GM12878 (cell line): ENCODE measurements at regions not wholly inside any gene's neighbourhood (a gene's known extent, or its start where the extent isn't known, plus 50 kb on each side); places are given as distances from the start of the nearest gene placed in this dataset.

Experiments
- BCL11A ChIP-seq: IDR thresholded peaks from 2 replicates; pipeline ENCODE4 v1.6.1; 2011; ENCODE audit warnings: low read depth, low read length
- BMI1 ChIP-seq: fragments of 450-650 bp; IDR thresholded peaks from 2 replicates; pipeline ENCODE4 v1.6.1; 2016; ENCODE audit warnings: mild to moderate bottlenecking, moderate library complexity, borderline replicate concordance
- EGR1 ChIP-seq, 2 experiments: IDR thresholded peaks; 1 replicate in 1 of 2; 2 replicates in 1 of 2; pipeline ENCODE4 v1.6.1; 2011 to 2012; ENCODE audit warnings: low read depth in 2 of 2, low read length in 2 of 2, borderline replicate concordance in 1 of 2, mild to moderate bottlenecking in 1 of 2, moderate library complexity in 1 of 2
- HDAC2 ChIP-seq: fragments of 200-600 bp; sonication (generic); IDR thresholded peaks from 2 replicates; pipeline ENCODE4 v1.6.1; 2017
- POLR2AphosphoS2 ChIP-seq: IDR thresholded peaks from 2 replicates; pipeline ENCODE4 v1.6.1; 2011; ENCODE audit warnings: low read depth, mild to moderate bottlenecking, low read length, improper control_type of control experiment, moderate library complexity
- ZSCAN29 ChIP-seq: fragments of 450-650 bp; IDR thresholded peaks from 2 replicates; pipeline ENCODE4 v1.6.1; 2017; ENCODE audit warnings: mild to moderate bottlenecking, moderate library complexity
- TF ChIP-seq, protein P1 (sequence below): IDR thresholded peaks from 2 replicates; pipeline ENCODE4 v1.6.1; 2012; ENCODE audit warnings: improper control_type of control experiment, low read depth, low read length; ENCODE audit not compliant: insufficient replicate concordance
- TF ChIP-seq, protein P2 (sequence below): fragments of 450-650 bp; IDR thresholded peaks from 2 replicates; pipeline ENCODE4 v1.6.1; 2016; ENCODE audit warnings: mild to moderate bottlenecking
- TF ChIP-seq, protein P3 (sequence below), 3 experiments: IDR thresholded peaks in 2 of 3; conservative IDR thresholded peaks in 1 of 3; 2 replicates each; pipeline ENCODE4 v1.5.1; 2011; ENCODE audit warnings: low read depth in 3 of 3, low read length in 3 of 3, mild to moderate bottlenecking in 3 of 3, control low read depth in 2 of 3, moderate library complexity in 2 of 3, inconsistent platforms in 1 of 3, mixed read lengths in 1 of 3; ENCODE audit not compliant: control insufficient read depth in 2 of 3, insufficient read depth in 1 of 3; ENCODE audit errors: extremely low read depth in 1 of 3
- TF ChIP-seq, protein P4 (sequence below): IDR thresholded peaks from 2 replicates; pipeline ENCODE4 v1.6.1; 2011; ENCODE audit warnings: borderline replicate concordance, low read depth, mild to moderate bottlenecking, moderate library complexity, low read length; ENCODE audit not compliant: insufficient read depth, poor library complexity, severe bottlenecking
- TF ChIP-seq, protein P5 (sequence below): fragments of 450-650 bp; IDR thresholded peaks from 2 replicates; pipeline ENCODE4 v1.6.1; 2017; ENCODE audit warnings: mild to moderate bottlenecking, low read depth, inconsistent platforms; ENCODE audit not compliant: poor library complexity, severe bottlenecking

DNA sequence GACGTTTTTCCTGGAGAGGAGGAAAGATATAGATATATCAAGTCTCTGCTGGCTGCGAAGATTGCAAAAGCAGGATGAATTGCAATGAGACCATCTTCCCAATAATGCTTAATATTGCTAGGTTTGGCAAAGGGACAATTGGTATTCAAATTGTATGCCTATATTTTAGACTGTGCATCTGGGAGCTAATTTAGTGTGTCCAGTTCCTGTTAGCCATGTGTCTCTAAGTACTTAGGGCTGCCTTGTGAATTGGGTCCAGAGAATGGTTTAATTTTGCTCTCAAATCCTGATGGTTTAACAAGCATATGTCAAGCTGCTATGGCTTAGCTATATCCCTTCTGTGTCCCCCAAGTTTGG, 97.6 kb upstream of the ZNF366 start (continued):
- TF ChIP-seq, protein P1, sequence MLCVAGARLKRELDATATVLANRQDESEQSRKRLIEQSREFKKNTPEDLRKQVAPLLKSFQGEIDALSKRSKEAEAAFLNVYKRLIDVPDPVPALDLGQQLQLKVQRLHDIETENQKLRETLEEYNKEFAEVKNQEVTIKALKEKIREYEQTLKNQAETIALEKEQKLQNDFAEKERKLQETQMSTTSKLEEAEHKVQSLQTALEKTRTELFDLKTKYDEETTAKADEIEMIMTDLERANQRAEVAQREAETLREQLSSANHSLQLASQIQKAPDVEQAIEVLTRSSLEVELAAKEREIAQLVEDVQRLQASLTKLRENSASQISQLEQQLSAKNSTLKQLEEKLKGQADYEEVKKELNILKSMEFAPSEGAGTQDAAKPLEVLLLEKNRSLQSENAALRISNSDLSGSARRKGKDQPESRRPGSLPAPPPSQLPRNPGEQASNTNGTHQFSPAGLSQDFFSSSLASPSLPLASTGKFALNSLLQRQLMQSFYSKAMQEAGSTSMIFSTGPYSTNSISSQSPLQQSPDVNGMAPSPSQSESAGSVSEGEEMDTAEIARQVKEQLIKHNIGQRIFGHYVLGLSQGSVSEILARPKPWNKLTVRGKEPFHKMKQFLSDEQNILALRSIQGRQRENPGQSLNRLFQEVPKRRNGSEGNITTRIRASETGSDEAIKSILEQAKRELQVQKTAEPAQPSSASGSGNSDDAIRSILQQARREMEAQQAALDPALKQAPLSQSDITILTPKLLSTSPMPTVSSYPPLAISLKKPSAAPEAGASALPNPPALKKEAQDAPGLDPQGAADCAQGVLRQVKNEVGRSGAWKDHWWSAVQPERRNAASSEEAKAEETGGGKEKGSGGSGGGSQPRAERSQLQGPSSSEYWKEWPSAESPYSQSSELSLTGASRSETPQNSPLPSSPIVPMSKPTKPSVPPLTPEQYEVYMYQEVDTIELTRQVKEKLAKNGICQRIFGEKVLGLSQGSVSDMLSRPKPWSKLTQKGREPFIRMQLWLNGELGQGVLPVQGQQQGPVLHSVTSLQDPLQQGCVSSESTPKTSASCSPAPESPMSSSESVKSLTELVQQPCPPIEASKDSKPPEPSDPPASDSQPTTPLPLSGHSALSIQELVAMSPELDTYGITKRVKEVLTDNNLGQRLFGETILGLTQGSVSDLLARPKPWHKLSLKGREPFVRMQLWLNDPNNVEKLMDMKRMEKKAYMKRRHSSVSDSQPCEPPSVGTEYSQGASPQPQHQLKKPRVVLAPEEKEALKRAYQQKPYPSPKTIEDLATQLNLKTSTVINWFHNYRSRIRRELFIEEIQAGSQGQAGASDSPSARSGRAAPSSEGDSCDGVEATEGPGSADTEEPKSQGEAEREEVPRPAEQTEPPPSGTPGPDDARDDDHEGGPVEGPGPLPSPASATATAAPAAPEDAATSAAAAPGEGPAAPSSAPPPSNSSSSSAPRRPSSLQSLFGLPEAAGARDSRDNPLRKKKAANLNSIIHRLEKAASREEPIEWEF: no peak
- TF ChIP-seq ZSCAN29: no peak
- no peak for TF ChIP-seq BCL11A
- TF ChIP-seq, protein P2, sequence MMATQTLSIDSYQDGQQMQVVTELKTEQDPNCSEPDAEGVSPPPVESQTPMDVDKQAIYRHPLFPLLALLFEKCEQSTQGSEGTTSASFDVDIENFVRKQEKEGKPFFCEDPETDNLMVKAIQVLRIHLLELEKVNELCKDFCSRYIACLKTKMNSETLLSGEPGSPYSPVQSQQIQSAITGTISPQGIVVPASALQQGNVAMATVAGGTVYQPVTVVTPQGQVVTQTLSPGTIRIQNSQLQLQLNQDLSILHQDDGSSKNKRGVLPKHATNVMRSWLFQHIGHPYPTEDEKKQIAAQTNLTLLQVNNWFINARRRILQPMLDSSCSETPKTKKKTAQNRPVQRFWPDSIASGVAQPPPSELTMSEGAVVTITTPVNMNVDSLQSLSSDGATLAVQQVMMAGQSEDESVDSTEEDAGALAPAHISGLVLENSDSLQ: no peak
- TF ChIP-seq HDAC2: no peak
- TF ChIP-seq EGR1 (IDR thresholded peaks at IDR 0.05; ENCODE audit: borderline replicate concordance in 1 of 2, low read depth in 2 of 2, low read length in 2 of 2): no peak
- TF ChIP-seq, protein P3, sequence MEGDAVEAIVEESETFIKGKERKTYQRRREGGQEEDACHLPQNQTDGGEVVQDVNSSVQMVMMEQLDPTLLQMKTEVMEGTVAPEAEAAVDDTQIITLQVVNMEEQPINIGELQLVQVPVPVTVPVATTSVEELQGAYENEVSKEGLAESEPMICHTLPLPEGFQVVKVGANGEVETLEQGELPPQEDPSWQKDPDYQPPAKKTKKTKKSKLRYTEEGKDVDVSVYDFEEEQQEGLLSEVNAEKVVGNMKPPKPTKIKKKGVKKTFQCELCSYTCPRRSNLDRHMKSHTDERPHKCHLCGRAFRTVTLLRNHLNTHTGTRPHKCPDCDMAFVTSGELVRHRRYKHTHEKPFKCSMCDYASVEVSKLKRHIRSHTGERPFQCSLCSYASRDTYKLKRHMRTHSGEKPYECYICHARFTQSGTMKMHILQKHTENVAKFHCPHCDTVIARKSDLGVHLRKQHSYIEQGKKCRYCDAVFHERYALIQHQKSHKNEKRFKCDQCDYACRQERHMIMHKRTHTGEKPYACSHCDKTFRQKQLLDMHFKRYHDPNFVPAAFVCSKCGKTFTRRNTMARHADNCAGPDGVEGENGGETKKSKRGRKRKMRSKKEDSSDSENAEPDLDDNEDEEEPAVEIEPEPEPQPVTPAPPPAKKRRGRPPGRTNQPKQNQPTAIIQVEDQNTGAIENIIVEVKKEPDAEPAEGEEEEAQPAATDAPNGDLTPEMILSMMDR (IDR thresholded peaks at IDR 0.05 in 2 of 3, conservative IDR thresholded peaks at IDR 0.05 in 1 of 3; ENCODE audit: control insufficient read depth in 2 of 3, extremely low read depth in 1 of 3, insufficient read depth in 1 of 3, low read depth in 3 of 3, low read length in 3 of 3): no peak
- TF ChIP-seq, protein P4, sequence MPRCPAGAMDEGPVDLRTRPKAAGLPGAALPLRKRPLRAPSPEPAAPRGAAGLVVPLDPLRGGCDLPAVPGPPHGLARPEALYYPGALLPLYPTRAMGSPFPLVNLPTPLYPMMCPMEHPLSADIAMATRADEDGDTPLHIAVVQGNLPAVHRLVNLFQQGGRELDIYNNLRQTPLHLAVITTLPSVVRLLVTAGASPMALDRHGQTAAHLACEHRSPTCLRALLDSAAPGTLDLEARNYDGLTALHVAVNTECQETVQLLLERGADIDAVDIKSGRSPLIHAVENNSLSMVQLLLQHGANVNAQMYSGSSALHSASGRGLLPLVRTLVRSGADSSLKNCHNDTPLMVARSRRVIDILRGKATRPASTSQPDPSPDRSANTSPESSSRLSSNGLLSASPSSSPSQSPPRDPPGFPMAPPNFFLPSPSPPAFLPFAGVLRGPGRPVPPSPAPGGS: no peak
- TF ChIP-seq BMI1: no peak
- TF ChIP-seq POLR2AphosphoS2: no peak
- TF ChIP-seq, protein P5, sequence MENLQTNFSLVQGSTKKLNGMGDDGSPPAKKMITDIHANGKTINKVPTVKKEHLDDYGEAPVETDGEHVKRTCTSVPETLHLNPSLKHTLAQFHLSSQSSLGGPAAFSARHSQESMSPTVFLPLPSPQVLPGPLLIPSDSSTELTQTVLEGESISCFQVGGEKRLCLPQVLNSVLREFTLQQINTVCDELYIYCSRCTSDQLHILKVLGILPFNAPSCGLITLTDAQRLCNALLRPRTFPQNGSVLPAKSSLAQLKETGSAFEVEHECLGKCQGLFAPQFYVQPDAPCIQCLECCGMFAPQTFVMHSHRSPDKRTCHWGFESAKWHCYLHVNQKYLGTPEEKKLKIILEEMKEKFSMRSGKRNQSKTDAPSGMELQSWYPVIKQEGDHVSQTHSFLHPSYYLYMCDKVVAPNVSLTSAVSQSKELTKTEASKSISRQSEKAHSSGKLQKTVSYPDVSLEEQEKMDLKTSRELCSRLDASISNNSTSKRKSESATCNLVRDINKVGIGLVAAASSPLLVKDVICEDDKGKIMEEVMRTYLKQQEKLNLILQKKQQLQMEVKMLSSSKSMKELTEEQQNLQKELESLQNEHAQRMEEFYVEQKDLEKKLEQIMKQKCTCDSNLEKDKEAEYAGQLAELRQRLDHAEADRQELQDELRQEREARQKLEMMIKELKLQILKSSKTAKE: no peak
